SK-N-MC (cell line): ENCODE measurements at regions not wholly inside any gene's neighbourhood (a gene's known extent, or its start where the extent isn't known, plus 50 kb on each side); places are given as distances from the start of the nearest gene placed in this dataset.

ENCODE experiments used
- EZH2 ChIP-seq: fragments of 200-600 bp; sonication (generic); IDR thresholded peaks from one replicate; pipeline ENCODE4 v1.6.1; 2017; ENCODE audit warnings: antibody characterized with exemption
- FOXP2 ChIP-seq: optimal IDR thresholded peaks from 2 replicates; pipeline ENCODE3; 2011; ENCODE audit warnings: mild to moderate bottlenecking, moderate library complexity; ENCODE audit not compliant: insufficient read depth; ENCODE audit errors: extremely low read length, control extremely low read depth
- POLR2AphosphoS5 ChIP-seq: IDR thresholded peaks from 2 replicates; pipeline ENCODE4 v1.6.1; 2012; ENCODE audit warnings: mild to moderate bottlenecking, low read depth, low read length, borderline replicate concordance

- TF ChIP-seq EZH2 (no peak), POLR2AphosphoS5 (no peak), FOXP2 (no peak)
Measured at GRCh38 chr18:4586731-4587130, 131.6 kb upstream of the DLGAP1 start.
